Peyer's patch (tissue), 4 donors: ENCODE measurements at regions not wholly inside any gene's neighbourhood (a gene's known extent, or its start where the extent isn't known, plus 50 kb on each side); places are given as distances from the start of the nearest gene placed in this dataset.

ENCODE experiments used
- POLR2A ChIP-seq, 2 donors: fragments of 450-650 bp; IDR thresholded peaks; one replicate each; pipeline ENCODE4 v1.5.1; 2017; ENCODE audit warnings: antibody characterized with exemption in 2 of 2, mild to moderate bottlenecking in 2 of 2, moderate library complexity in 2 of 2
- TF ChIP-seq, protein P1 (sequence below), 6 experiments: fragments of 450-650 bp in 4 of 6; fragments of 200-600 bp in 2 of 6; sonication (generic) in 1 of 6; IDR thresholded peaks; one replicate each; pipeline ENCODE4 v1.5.1; 2017 to 2019; ENCODE audit warnings: antibody characterized with exemption in 6 of 6, mild to moderate bottlenecking in 3 of 6, moderate library complexity in 1 of 6

DNA sequence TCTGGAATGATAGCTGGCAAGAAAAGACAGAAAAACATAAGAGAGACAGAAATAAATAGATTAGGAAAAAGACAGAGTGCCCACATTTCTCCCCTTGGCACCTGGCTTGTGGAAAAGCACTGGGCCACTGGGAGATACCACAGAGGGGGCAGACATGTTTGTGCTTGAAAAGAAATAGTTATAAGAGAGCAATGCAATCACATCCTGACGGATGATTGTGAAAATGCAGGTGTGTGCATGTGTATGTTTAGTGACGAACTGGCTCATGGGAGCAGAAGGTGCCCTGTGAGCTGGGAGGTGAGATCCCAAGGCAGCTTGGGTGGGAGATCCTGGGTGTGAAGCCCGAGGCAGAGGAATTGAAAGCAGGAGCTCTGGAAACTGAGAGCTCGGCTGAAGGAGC is 617.9 kb downstream of the BCOR start:
- TF ChIP-seq, protein P1, sequence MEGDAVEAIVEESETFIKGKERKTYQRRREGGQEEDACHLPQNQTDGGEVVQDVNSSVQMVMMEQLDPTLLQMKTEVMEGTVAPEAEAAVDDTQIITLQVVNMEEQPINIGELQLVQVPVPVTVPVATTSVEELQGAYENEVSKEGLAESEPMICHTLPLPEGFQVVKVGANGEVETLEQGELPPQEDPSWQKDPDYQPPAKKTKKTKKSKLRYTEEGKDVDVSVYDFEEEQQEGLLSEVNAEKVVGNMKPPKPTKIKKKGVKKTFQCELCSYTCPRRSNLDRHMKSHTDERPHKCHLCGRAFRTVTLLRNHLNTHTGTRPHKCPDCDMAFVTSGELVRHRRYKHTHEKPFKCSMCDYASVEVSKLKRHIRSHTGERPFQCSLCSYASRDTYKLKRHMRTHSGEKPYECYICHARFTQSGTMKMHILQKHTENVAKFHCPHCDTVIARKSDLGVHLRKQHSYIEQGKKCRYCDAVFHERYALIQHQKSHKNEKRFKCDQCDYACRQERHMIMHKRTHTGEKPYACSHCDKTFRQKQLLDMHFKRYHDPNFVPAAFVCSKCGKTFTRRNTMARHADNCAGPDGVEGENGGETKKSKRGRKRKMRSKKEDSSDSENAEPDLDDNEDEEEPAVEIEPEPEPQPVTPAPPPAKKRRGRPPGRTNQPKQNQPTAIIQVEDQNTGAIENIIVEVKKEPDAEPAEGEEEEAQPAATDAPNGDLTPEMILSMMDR (IDR thresholded peaks at IDR 0.05): no peak
- TF ChIP-seq POLR2A (IDR thresholded peaks at IDR 0.05): no peak
